ENCODE measurements at regions not wholly inside any gene's neighbourhood (a gene's known extent, or its start where the extent isn't known, plus 50 kb on each side); places are given as distances from the start of the nearest gene placed in this dataset.

GRCh38 chr5:86765778-86766502 is 148.2 kb downstream of the COX7C start:
- TF ChIP-seq YY1 (IDR thresholded peaks at IDR 0.05; ENCODE audit: insufficient read depth, insufficient read length) (no peak), ZNF274 (IDR thresholded peaks at IDR 0.05; ENCODE audit: low read depth, low read length) (no peak)

Measured in NT2/D1 (cell line).